ENCODE measurements at regions not wholly inside any gene's neighbourhood (a gene's known extent, or its start where the extent isn't known, plus 50 kb on each side); places are given as distances from the start of the nearest gene placed in this dataset.

- TF ChIP-seq POLR2A (IDR thresholded peaks at IDR 0.05; ENCODE audit: extremely low read depth, insufficient read length) (no peak), CTCF (IDR thresholded peaks at IDR 0.05; ENCODE audit: low read depth, low read length) (no peak), MAX (IDR thresholded peaks at IDR 0.05; ENCODE audit: low read depth, low read length) (no peak)
Observed at GRCh38 chr11:134987223-134987768, 575.3 kb upstream of the B3GAT1 start.

Measured in NB4 (cell line).